Hepatocyte (in vitro differentiated cells): ENCODE measurements at regions not wholly inside any gene's neighbourhood (a gene's known extent, or its start where the extent isn't known, plus 50 kb on each side); places are given as distances from the start of the nearest gene placed in this dataset.

ENCODE experiments used
- DNase-seq: peaks from one replicate; pipeline ENCODE4 v3.0.0-alpha.2; 2016; ENCODE audit warnings: low spot score
- H2AFZ ChIP-seq: fragments of 200-600 bp; sonication (generic); 2 replicates; pipeline ENCODE4 v1.6.0; 2016; ENCODE audit warnings: antibody characterized with exemption, mild to moderate bottlenecking
- H3K27ac ChIP-seq: fragments of 200-600 bp; sonication (generic); 2 replicates; pipeline ENCODE4 v1.5.1; 2016; ENCODE audit warnings: mild to moderate bottlenecking
- H3K27me3 ChIP-seq: fragments of 200-600 bp; sonication (generic); 2 replicates; pipeline ENCODE4 v1.6.1; 2016
- H3K36me3 ChIP-seq: fragments of 200-600 bp; sonication (generic); replicated peaks from 2 replicates; pipeline ENCODE4 v1.5.1; 2016; ENCODE audit warnings: low read depth; ENCODE audit not compliant: insufficient read depth
- H3K4me1 ChIP-seq: fragments of 200-600 bp; sonication (generic); 2 replicates; pipeline ENCODE4 v1.5.1; 2016; ENCODE audit warnings: mild to moderate bottlenecking, moderate library complexity; ENCODE audit not compliant: insufficient read depth
- H3K4me2 ChIP-seq: fragments of 200-600 bp; sonication (generic); 2 replicates; pipeline ENCODE4 v1.6.0; 2016
- H3K4me3 ChIP-seq: fragments of 200-600 bp; sonication (generic); 2 replicates; pipeline ENCODE4 v1.5.1; 2016; ENCODE audit warnings: mild to moderate bottlenecking
- H3K79me2 ChIP-seq: fragments of 200-600 bp; sonication (generic); 2 replicates; pipeline ENCODE4 v1.6.0; 2017; ENCODE audit warnings: mild to moderate bottlenecking
- H3K9me2 ChIP-seq: fragments of 200-600 bp; sonication (generic); replicated peaks from 2 replicates; pipeline ENCODE4 v1.6.0; 2017; ENCODE audit warnings: mild to moderate bottlenecking; ENCODE audit not compliant: insufficient read depth
- H3K9me3 ChIP-seq: fragments of 200-600 bp; sonication (generic); 2 replicates; pipeline ENCODE4 v1.5.1; 2016; ENCODE audit warnings: low read depth, mild to moderate bottlenecking
- H4K20me1 ChIP-seq: fragments of 200-600 bp; sonication (generic); 2 replicates; pipeline ENCODE4 v1.6.0; 2016; ENCODE audit warnings: mild to moderate bottlenecking; ENCODE audit not compliant: insufficient read depth, poor library complexity, severe bottlenecking
- CTCF ChIP-seq: fragments of 200-600 bp; sonication (generic); IDR thresholded peaks from 2 replicates; pipeline ENCODE4 v1.5.1; 2016; ENCODE audit warnings: antibody characterized with exemption, mild to moderate bottlenecking; ENCODE audit not compliant: poor library complexity
- EZH2 ChIP-seq: fragments of 200-600 bp; sonication (generic); IDR thresholded peaks from 2 replicates; pipeline ENCODE4 v1.6.1; 2016; ENCODE audit warnings: antibody characterized with exemption, mild to moderate bottlenecking, borderline replicate concordance
- EZH2phosphoT487 ChIP-seq: fragments of 200-600 bp; sonication (generic); IDR thresholded peaks from one replicate; pipeline ENCODE4 v1.6.1; 2018; ENCODE audit warnings: antibody characterized with exemption, mild to moderate bottlenecking, low read depth, moderate library complexity; ENCODE audit not compliant: unreplicated experiment, severe bottlenecking
- WGBS: methylation state at CpG from one replicate; pipeline ENCODE4 v1.1.6; 2016; ENCODE audit warnings: low lambda C conversion rate; ENCODE audit errors: missing lambda C conversion rate; 5-methylcytosine and 5-hydroxymethylcytosine counted together

GRCh38 chr9:28319981-28320380 is 746.7 kb upstream of the C9orf72 start:
- no peaks in the 10 kb centered on the region for H3K9me3 ChIP-seq
- H3K27ac ChIP-seq, result no peak overlapping the region
- no peaks in the 10 kb centered on the region for H3K36me3 ChIP-seq
- 91% methylated on average over 2 of the region's 2 CpGs for WGBS
- no peak for DNase-seq
- H2AFZ ChIP-seq, result no peak overlapping the region
- no peak overlapping the region for H3K4me3 ChIP-seq
- TF ChIP-seq CTCF, result no peak
- no peak for TF ChIP-seq EZH2
- no peak for TF ChIP-seq EZH2phosphoT487
- no peaks in the 10 kb centered on the region for H3K9me2 ChIP-seq
- no peaks in the 10 kb centered on the region for H3K4me1 ChIP-seq
- no peaks in the 10 kb centered on the region for H3K79me2 ChIP-seq
- H4K20me1 ChIP-seq, result no peaks in the 10 kb centered on the region
- H3K27me3 ChIP-seq, result no peaks in the 10 kb centered on the region
- H3K4me2 ChIP-seq, result no peak overlapping the region

GRCh38 chr9:28320616-28321015 is 747.3 kb upstream of the C9orf72 start:
- Histone ChIP-seq H3K27ac (no peak overlapping the region), H3K4me1 (no peaks in the 10 kb centered on the region), H3K4me3 (no peak overlapping the region), H4K20me1 (no peaks in the 10 kb centered on the region), H2AFZ (no peak overlapping the region), H3K79me2 (no peaks in the 10 kb centered on the region), H3K9me2 (no peaks in the 10 kb centered on the region), H3K36me3 (no peaks in the 10 kb centered on the region), H3K9me3 (no peaks in the 10 kb centered on the region), H3K4me2 (no peak overlapping the region), H3K27me3 (no peaks in the 10 kb centered on the region)
- 58% methylated on average over 5 of the region's 5 CpGs for WGBS
- DNase-seq, result no peak
- TF ChIP-seq CTCF (no peak), EZH2phosphoT487 (no peak), EZH2 (no peak)

GRCh38 chr9:28329323-28329722 is 756.0 kb upstream of the C9orf72 start:
- DNase-seq, result no peak
- H3K79me2 ChIP-seq, result no peaks in the 10 kb centered on the region
- no peak overlapping the region for H3K4me2 ChIP-seq
- H3K27ac ChIP-seq, result no peak overlapping the region
- no peaks in the 10 kb centered on the region for H3K9me2 ChIP-seq
- H3K9me3 ChIP-seq, result no peaks in the 10 kb centered on the region
- no peaks in the 10 kb centered on the region for H4K20me1 ChIP-seq
- H3K36me3 ChIP-seq, result no peaks in the 10 kb centered on the region
- no peak for TF ChIP-seq EZH2
- TF ChIP-seq EZH2phosphoT487, result no peak
- TF ChIP-seq CTCF, result no peak
- no peaks in the 10 kb centered on the region for H3K27me3 ChIP-seq
- 89% methylated on average over 3 of the region's 3 CpGs for WGBS
- no peaks in the 10 kb centered on the region for H3K4me1 ChIP-seq
- H2AFZ ChIP-seq, result no peak overlapping the region
- no peak overlapping the region for H3K4me3 ChIP-seq

- Histone ChIP-seq H4K20me1 (no peaks in the 10 kb centered on the region), H3K4me3 (no peak overlapping the region), H3K4me2 (no peak overlapping the region), H3K9me3 (no peaks in the 10 kb centered on the region), H2AFZ (no peak overlapping the region), H3K27ac (no peak overlapping the region), H3K4me1 (no peaks in the 10 kb centered on the region), H3K79me2 (no peaks in the 10 kb centered on the region), H3K9me2 (no peaks in the 10 kb centered on the region), H3K36me3 (no peaks in the 10 kb centered on the region), H3K27me3 (no peaks in the 10 kb centered on the region)
- TF ChIP-seq EZH2phosphoT487 (no peak), EZH2 (no peak), CTCF (no peak)
- DNase-seq, result no peak
- 70% methylated on average over 3 of the region's 3 CpGs for WGBS
These were observed 759.4 kb upstream of the C9orf72 start for GRCh38 chr9:28332648-28333047.
